ENCODE measurements at regions not wholly inside any gene's neighbourhood (a gene's known extent, or its start where the extent isn't known, plus 50 kb on each side); places are given as distances from the start of the nearest gene placed in this dataset.

DNA sequence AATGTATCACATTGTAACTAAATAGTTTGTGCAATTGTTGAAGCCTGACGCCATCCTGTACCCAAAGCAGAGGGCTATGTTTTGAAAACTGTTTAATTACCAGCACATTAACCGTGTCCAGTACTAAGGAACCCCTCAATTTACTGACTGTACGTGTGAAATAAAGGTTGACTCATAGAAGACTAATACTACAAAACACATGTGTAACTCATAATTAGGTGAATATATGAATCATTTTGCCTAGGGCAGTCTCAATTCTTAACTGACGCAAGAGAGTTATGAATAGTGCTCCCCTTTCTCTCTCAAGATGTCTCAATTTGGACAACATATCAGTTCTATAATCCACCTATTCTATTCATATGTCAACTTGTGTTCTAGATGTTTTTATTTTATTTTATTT is 558.4 kb downstream of the PRDM9 start:
- Histone ChIP-seq H3K79me2 (ENCODE audit: control insufficient read depth, insufficient read depth, low read length) (no peaks in the 10 kb centered on the region), H3K27me3 (ENCODE audit: control insufficient read depth in 2 of 2, insufficient read depth in 2 of 2, low read length in 2 of 2) (no peaks in the 10 kb centered on the region), H3K27ac (ENCODE audit: extremely low read depth, low read depth, low read length) (no peak overlapping the region), H4K20me1 (replicated peaks; ENCODE audit: control insufficient read depth, insufficient read depth, low read length) (no peaks in the 10 kb centered on the region), H3K9me1 (ENCODE audit: control insufficient read depth, insufficient read depth, low read length) (no peaks in the 10 kb centered on the region), H2AFZ (ENCODE audit: low read depth, low read length) (no peak overlapping the region), H3K4me2 (ENCODE audit: insufficient read depth, low read length) (no peak overlapping the region), H3K36me3 (ENCODE audit: control insufficient read depth, insufficient read depth, low read length) (no peaks in the 10 kb centered on the region), H3K9me3 (replicated peaks; ENCODE audit: control insufficient read depth, insufficient read depth, low read depth, low read length) (no peaks in the 10 kb centered on the region), H3K9ac (ENCODE audit: insufficient read depth in 1 of 2, low read depth in 2 of 2, low read length in 2 of 2) (no peak overlapping the region), H3K4me1 (replicated peaks in 1 of 2; ENCODE audit: control insufficient read depth in 2 of 2, insufficient read depth in 2 of 2, low read length in 2 of 2) (no peaks in the 10 kb centered on the region), H3K4me3 (no peak overlapping the region)
- no peak for FAIRE-seq
- intact Hi-C loops (cut with micrococcal nuclease) (no loop called here), in situ Hi-C loops (cut with MboI) (no loop called here)
- BruUV-seq (replicated peaks): no TSS peak
- no peak for ATAC-seq
- no peak for TF ChIP-seq PATZ1 (CRISPR knock-in tag; IDR thresholded peaks at IDR 0.05; ENCODE audit: borderline replicate concordance)
- no peak for TF ChIP-seq MEF2D (tag; conservative IDR thresholded peaks at IDR 0.05; ENCODE audit: low read depth)
- TF ChIP-seq HMG20A (CRISPR knock-in tag; conservative IDR thresholded peaks at IDR 0.05): no peak
- TF ChIP-seq ZNF217 (CRISPR knock-in tag; IDR thresholded peaks at IDR 0.05): no peak
- no peak for TF ChIP-seq KAT8 (IDR thresholded peaks at IDR 0.05; ENCODE audit: low read depth)
- no peak for TF ChIP-seq MTA3 (IDR thresholded peaks at IDR 0.05; ENCODE audit: borderline replicate concordance)
- TF ChIP-seq ZNF445 (CRISPR knock-in tag; IDR thresholded peaks at IDR 0.05; ENCODE audit: low read depth): no peak
- TF ChIP-seq ZNF79 (CRISPR knock-in tag; IDR thresholded peaks at IDR 0.05; ENCODE audit: low read depth): no peak
- TF ChIP-seq TRIM28 (IDR thresholded peaks at IDR 0.05): no peak
- no peak for TF ChIP-seq TAF9B (IDR thresholded peaks at IDR 0.05; ENCODE audit: partially characterized antibody)
- TF ChIP-seq UBTF (IDR thresholded peaks at IDR 0.05; ENCODE audit: borderline replicate concordance in 1 of 2, low read depth in 2 of 2, low read length in 2 of 2): no peak
- no peak for TF ChIP-seq FOXK1 (CRISPR knock-in tag; IDR thresholded peaks at IDR 0.05; ENCODE audit: borderline replicate concordance)
- no peak for TF ChIP-seq ZNF232 (CRISPR knock-in tag; IDR thresholded peaks at IDR 0.05)
- TF ChIP-seq FOXA3 (CRISPR knock-in tag; conservative IDR thresholded peaks at IDR 0.05 in 1 of 2, IDR thresholded peaks at IDR 0.05 in 1 of 2): no peak
- no peak for TF ChIP-seq L3MBTL2 (IDR thresholded peaks at IDR 0.05)
- no peak for TF ChIP-seq THAP12 (CRISPR knock-in tag; IDR thresholded peaks at IDR 0.05)
- ChIA-PET CTCF (ENCODE audit: low intra/inter-chr PET ratio) (no interaction called here), POLR2A (no interaction called here)
- 1% methylated on average over 4 of the region's 4 CpGs for WGBS (ENCODE audit: insufficient coverage, low coverage, missing lambda C conversion rate)
- no peak for DNase-seq (ENCODE audit: extremely low read depth in 1 of 4, low spot score in 3 of 4)
